GM18867 (cell line): ENCODE measurements at regions not wholly inside any gene's neighbourhood (a gene's known extent, or its start where the extent isn't known, plus 50 kb on each side); places are given as distances from the start of the nearest gene placed in this dataset.

Experiments used
- ATAC-seq: cut with Tn5 transposase; IDR thresholded peaks from one replicate; pipeline ENCODE4 v1.9.1; 2021; ENCODE audit warnings: mild to moderate bottlenecking, moderate library complexity; ENCODE audit not compliant: unreplicated experiment

DNA sequence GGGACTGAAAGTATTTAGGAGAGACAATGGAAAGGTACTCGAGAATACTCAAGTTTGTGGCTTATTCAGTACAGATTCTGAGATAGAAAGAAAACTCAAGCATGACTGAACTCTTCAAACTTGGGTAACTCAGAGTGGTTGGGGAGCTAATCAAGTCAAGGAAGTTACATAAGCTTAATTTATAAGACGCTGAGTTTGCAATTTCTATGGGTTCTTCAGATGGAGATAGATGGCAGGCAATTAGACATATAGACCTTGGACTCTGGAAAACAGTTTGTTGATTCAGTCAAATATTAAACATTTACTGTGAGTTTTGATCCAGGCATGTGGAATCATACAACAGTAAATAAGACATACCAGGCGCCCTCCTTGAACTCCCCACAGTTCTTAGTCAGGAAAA is 1749.9 kb upstream of the TENM3 start:
- ATAC-seq: no peak

DNA sequence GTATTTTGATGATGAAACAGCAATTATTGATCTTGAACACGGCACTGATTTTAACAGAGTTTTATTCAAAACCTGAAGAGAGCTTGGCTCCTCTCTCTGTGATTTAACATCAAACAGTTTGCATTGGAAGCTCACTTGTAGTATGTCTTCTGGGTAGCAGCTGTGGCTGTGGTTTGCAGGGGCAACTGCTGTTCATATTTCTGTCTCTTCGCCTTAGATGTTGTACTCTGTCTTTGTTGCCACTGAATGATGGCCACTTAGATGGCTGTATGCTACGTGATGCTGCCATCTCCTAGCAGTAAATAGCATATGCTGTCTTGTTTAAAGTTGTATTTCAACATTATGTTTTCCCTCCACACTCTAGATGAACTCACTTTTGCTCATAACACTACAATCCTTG is 1743.0 kb upstream of the TENM3 start:
- ATAC-seq: no peak

DNA sequence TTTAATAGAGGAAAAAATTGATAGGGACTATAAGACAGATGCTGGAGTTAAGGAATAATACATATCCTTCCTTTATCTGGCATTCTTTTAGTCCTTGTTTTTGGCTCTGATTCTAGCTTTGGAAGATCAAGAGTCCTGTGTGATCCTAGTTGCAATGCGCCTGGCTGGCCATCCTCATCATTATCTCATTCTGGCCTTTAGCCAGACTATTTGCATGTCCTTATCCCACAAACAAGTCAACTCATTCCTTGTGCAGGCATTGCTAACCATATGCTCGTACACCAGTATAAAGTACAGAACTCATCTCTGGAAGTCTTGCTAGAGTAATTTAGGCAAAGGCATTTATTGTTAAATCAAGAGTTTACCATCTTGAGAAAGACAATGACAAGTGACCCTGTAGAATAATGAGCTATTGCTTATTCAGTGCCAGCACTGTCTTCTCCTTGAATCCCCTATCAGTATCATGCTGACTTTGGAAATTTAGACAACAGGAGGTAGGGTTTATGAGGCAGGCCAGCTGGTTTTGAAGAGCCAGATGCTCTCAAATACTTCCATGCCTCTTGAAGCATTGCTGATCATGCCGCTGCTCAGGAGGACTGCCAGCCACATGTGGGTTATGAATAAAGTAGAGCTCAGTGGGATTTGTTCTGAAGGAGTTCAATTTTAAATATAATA is 1730.3 kb upstream of the TENM3 start:
- no peak for ATAC-seq

DNA sequence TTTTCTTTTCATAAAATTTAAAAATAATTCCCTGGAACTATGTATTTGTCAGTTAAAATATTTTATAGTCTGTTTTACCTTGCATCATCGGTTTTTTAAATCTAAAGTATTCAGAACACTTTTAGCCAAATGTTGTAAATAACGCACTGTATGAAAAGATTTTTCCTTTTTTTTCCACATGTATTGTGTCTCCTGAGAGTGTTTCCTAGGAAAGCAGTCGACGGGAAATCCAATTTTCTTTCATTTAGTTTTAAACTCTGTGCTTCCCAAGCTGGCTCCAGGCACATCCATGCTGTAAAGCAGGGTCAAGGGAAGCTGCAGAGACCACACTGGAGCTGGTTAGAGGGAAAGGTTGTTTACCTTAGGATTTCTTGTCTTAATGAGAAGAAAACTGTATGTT is 1724.3 kb upstream of the TENM3 start:
- ATAC-seq: no peak

DNA sequence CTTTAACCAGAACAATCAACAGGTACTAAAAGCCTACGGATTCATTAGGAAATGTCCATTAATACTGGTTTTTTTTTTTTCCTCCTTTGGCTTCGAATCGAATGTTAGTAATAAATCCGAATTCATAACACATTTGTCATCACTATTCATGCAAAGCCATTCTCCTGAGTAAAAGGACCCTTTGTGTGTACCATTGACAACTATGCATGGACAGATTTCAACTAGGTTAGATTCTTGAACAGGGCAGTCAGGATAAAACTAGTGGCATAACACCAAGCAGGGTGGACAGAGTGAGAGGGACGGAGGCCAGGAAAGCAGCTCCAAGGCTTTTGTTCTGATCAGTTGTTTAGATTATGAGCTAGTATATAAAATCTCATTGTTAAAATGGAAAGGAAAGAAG is 1722.0 kb upstream of the TENM3 start:
- ATAC-seq: no peak

DNA sequence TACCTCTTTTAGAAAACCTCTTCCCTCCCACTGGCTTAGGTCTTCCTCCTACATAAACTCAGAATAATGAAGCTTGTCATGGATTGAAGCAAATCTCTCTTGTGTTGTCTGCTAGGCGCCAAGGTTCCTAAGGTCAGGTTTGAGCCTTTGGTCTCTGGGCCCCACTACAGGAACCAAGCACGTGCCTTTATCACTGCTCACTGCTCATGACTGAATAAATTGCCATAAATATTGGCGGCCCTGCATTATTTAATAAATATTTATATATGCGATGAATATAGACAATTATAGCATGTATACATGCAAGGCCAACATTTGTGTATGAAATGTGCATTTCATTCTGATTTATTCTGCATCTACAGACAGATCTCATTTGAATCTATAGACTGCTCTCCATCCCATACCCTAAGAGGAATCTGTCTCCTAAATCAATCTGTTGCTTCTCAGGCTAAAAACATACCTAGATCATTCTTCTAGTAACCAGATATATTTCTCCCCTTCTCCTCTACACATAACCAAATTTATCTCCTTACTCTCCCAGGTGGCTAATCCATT is 1717.6 kb upstream of the TENM3 start:
- ATAC-seq: no peak

GRCh38 chr4:180528003-180528402 is 1715.2 kb upstream of the TENM3 start:
- ATAC-seq: no peak

- no peak for ATAC-seq
Measured at GRCh38 chr4:180530787-180531186, 1712.4 kb upstream of the TENM3 start.

DNA sequence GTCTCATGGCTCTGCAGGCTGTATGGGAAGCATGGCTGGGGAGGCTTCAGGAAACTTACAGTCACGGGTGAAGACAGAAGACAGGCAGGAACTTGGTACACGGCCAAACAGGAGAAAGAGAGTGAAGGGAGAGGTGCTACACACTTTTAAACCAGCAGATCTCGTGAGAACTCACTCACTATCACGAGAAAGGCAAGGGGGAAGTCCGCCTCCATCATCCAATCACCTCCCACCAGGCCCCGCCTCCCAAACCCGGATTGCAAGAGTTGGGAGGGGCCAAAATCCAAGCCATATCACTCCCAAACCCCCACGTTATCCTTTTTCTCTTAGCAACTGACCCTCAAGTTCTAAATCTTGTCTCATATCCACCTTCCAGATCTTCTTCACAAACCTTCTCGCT is 1710.5 kb upstream of the TENM3 start:
- ATAC-seq: no peak

DNA sequence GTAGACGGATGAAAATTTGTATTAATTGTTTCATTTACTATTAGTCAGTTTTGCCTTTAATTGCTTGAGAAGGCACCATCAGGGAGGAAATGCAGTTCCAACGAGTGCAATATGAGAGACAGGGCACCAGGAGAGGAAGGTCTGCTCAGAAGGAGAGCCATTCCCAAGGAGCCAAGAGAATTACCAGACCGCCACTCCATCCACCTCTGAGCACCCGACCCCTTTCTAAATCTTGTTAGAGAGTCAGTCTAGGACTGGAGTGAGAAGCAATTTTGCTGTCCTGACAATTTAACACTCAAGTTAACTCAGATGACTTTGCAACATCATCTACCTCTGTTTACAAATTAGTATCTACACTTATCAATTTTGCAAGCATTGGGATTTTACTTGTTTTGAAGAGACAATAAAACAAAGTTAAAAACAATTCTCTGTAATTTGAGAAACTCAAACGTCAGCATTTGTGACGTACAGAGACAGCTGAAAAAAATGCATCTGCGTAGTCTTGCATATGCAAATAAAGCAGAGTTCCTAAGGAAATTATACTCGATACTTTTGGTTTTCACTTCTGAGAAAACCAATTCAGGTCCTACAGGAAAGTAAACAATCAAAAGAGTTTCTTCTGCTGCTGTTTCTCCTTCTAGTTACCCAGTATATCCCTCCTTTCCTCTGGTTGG is 1704.7 kb upstream of the TENM3 start:
- ATAC-seq: no peak

GRCh38 chr4:180539284-180539683 is 1703.9 kb upstream of the TENM3 start:
- ATAC-seq: peak; percentile 68

DNA sequence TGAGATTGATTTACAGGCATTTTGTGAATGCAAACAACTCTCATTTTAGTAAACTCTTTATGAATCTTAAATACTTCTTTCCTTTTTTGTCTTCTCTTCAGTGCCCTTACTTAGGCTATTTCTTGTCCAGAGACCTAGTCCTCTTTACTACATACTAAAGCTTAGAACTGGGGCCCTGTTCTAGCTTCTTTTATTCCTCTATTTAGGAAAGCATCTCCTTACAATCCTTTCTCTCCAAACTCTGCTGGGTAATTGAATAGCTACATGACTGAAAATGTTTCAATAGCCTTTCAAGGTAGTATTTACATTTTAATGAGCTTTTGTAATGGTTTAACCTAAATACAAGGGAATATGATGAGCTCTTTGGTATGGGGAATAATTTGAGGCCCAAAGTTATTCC is 1701.5 kb upstream of the TENM3 start:
- no peak for ATAC-seq

DNA sequence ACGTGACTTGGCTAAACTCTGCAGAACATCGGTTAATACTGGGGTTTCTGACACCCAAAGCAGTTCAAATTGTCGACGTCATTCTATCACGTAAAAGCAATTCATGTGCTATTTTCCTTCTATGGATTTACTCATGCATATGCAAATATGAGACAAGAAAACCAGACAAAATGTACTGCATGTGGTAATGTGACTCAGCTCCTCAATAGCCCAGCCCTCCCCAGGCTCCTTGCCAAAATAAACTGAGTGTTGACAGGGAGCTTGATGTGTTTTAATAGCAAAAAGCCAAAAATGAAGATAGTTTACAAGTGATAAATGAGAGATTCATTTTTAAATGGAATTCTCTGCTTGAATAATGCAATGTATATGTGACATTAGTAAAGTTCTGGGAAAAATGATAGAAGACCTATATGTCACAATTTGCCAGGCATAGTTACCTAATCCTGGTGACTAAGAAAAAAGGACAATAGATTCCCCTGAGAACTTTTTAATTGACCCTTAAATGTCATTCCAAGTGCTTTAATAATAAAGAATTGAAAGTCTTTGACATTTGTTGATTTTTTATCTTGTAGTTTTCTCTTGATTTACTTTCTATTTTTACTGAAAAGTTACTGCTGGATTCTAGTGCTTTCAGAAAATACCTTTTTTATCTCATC is 1700.6 kb upstream of the TENM3 start:
- ATAC-seq: no peak

- no peak for ATAC-seq
Measured at GRCh38 chr4:180550106-180550505, 1693.1 kb upstream of the TENM3 start.

GRCh38 chr4:180557348-180557747 is 1685.9 kb upstream of the TENM3 start:
- ATAC-seq: no peak

GRCh38 chr4:180557950-180558349 is 1685.3 kb upstream of the TENM3 start:
- no peak for ATAC-seq

GRCh38 chr4:180558427-180558826 is 1684.8 kb upstream of the TENM3 start:
- no peak for ATAC-seq

DNA sequence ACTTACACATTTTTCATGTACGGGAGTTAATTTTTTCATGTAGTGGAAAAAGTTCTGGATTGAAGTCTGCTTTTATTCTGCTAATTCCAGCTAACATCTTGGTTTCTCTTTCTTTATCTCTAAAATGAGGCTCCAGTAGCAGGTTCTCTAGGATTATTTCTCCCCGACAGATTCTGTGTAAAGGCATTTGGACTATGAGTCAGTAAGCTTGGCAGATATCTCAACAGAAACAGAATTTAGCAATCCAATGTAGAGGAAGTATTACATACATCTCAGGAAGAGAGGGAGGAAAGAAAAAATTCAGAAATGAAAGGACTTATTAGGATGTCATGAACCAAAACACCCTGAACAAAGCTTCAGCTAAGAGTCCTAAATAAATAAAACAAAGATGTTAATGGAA is 1682.3 kb upstream of the TENM3 start:
- ATAC-seq: no peak

DNA sequence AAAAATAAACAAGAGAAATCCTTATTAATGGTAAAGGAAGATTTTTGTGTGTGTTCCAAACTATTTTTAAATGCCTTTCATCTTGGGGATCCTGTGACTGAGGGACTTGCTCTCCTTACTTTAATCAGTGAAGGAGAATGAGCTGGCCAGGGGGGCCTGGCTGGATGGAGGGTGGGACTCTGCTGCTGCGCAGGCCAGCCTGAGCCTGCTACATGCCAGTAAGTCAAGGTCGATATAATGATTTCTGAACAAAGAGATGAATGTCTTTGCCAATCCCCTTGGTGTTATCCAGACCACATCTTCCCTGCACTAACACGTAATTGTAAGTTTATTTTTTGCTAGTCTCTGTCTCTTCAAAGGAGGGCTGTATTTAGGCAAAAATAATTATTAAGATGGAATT is 1679.2 kb upstream of the TENM3 start:
- no peak for ATAC-seq

- ATAC-seq: no peak
Measured at GRCh38 chr4:180564448-180564847, 1678.8 kb upstream of the TENM3 start.

- ATAC-seq: no peak
Measured at GRCh38 chr4:180565856-180566431, 1677.3 kb upstream of the TENM3 start.

- ATAC-seq: no peak
Measured at GRCh38 chr4:180566492-180566891, 1676.7 kb upstream of the TENM3 start.
